B cell (primary cell): ENCODE measurements at regions not wholly inside any gene's neighbourhood (a gene's known extent, or its start where the extent isn't known, plus 50 kb on each side); places are given as distances from the start of the nearest gene placed in this dataset.

Experiments
- EZH2 ChIP-seq: IDR thresholded peaks from 2 replicates; pipeline ENCODE4 v1.6.1; 2012; ENCODE audit warnings: borderline replicate concordance, low read depth, mild to moderate bottlenecking, moderate library complexity, low read length; ENCODE audit not compliant: insufficient read depth, poor library complexity, severe bottlenecking
- TF ChIP-seq, protein P1 (sequence below): fragments of 200-600 bp; IDR thresholded peaks from one replicate; pipeline ENCODE4 v1.8.0; 2022; ENCODE audit warnings: antibody characterized with exemption, mild to moderate bottlenecking

DNA sequence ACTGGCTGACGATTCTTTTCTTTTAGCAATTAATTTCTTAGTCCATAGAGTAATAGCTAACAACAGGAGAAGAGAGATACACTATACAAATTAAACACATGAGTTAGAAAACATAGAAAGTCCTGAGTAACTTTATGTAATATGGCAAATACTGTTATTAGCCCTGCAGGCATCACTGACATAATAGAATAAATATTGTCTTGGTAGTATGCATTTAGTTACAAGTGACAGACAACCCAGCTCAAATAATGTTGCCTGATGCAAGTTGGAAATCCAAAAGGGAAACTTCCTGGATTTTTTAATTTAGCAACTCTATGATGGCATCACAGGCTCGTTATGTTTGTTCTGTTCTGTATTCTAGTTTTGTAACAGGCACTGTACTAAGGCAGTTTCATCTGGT lies 95.1 kb downstream of the DKK1 start:
- TF ChIP-seq, protein P1, sequence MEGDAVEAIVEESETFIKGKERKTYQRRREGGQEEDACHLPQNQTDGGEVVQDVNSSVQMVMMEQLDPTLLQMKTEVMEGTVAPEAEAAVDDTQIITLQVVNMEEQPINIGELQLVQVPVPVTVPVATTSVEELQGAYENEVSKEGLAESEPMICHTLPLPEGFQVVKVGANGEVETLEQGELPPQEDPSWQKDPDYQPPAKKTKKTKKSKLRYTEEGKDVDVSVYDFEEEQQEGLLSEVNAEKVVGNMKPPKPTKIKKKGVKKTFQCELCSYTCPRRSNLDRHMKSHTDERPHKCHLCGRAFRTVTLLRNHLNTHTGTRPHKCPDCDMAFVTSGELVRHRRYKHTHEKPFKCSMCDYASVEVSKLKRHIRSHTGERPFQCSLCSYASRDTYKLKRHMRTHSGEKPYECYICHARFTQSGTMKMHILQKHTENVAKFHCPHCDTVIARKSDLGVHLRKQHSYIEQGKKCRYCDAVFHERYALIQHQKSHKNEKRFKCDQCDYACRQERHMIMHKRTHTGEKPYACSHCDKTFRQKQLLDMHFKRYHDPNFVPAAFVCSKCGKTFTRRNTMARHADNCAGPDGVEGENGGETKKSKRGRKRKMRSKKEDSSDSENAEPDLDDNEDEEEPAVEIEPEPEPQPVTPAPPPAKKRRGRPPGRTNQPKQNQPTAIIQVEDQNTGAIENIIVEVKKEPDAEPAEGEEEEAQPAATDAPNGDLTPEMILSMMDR = no peak
- no peak for TF ChIP-seq EZH2
